Ishikawa (cell line): ENCODE measurements at regions not wholly inside any gene's neighbourhood (a gene's known extent, or its start where the extent isn't known, plus 50 kb on each side); places are given as distances from the start of the nearest gene placed in this dataset.

ENCODE experiments used
- EGR1 ChIP-seq: IDR thresholded peaks from 2 replicates; pipeline ENCODE4 v1.6.1; 2012
- MAX ChIP-seq: IDR thresholded peaks from 2 replicates; pipeline ENCODE4 v1.6.1; 2012
- RAD21 ChIP-seq: IDR thresholded peaks from 2 replicates; pipeline ENCODE4 v1.6.1; 2012; ENCODE audit warnings: low read depth
- REST ChIP-seq: IDR thresholded peaks from 2 replicates; pipeline ENCODE4 v1.6.1; 2012; ENCODE audit warnings: low read depth, mild to moderate bottlenecking
- TAF1 ChIP-seq: IDR thresholded peaks from 2 replicates; pipeline ENCODE4 v1.6.1; 2012; ENCODE audit warnings: low read depth, mild to moderate bottlenecking
- ZBTB7A ChIP-seq: IDR thresholded peaks from 2 replicates; pipeline ENCODE4 v1.6.1; 2012; ENCODE audit warnings: low read depth

DNA sequence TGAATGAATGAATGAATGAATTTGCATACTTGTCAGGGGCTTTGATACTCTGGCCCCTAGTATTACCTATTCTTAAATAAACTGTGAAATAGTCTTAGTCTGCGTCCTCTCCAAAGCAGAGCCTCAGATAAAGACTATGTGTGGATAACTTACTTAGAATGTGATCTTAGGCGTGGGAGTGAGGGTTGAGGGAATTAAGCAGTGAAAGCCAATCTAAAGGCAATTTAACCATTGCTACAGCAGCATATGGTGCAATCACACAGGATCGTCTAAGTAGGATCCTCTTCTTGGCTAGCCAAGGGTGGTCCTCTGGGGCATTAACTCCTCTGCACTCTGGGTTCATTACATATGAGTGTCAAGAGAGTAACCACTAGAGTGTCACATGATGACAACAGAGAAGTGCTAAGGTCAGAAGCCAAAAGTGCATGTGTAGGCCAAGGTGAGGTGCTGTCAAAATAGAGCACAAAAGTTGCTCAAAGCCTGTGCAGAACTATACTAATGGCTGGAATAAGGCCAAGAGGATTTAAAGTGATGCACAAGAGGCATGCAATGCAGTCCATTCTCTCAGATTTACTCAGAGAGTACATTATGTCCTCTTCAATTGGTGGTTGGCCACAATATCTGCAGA lies 274.4 kb upstream of the SEMA6A start:
- TF ChIP-seq TAF1 (no peak), RAD21 (no peak), ZBTB7A (no peak), MAX (no peak), EGR1 (no peak), REST (no peak)
